Activated naive CD4-positive, alpha-beta T cell treated with anti-CD3 and anti-CD28 coated beads, Interleukin-2, amount 50 U/mL, for 24 hours (primary cell): ENCODE measurements at regions not wholly inside any gene's neighbourhood (a gene's known extent, or its start where the extent isn't known, plus 50 kb on each side); places are given as distances from the start of the nearest gene placed in this dataset.

ENCODE experiments used
- H3K27ac Mint-ChIP-seq: one replicate; pipeline ENCODE4 v1.8.0; 2021; ENCODE audit warnings: mild to moderate bottlenecking, mixed read lengths
- H3K27me3 Mint-ChIP-seq: one replicate; pipeline ENCODE4 v1.8.0; 2021; ENCODE audit warnings: mixed read lengths
- H3K36me3 Mint-ChIP-seq: one replicate; pipeline ENCODE4 v1.8.0; 2021; ENCODE audit warnings: mixed read lengths
- H3K4me1 Mint-ChIP-seq: one replicate; pipeline ENCODE4 v1.8.0; 2021; ENCODE audit warnings: mixed read lengths
- H3K4me3 Mint-ChIP-seq: one replicate; pipeline ENCODE4 v1.8.0; 2021; ENCODE audit warnings: mild to moderate bottlenecking, mixed read lengths
- H3K9me3 Mint-ChIP-seq: one replicate; pipeline ENCODE4 v1.8.0; 2021; ENCODE audit warnings: mixed read lengths

DNA sequence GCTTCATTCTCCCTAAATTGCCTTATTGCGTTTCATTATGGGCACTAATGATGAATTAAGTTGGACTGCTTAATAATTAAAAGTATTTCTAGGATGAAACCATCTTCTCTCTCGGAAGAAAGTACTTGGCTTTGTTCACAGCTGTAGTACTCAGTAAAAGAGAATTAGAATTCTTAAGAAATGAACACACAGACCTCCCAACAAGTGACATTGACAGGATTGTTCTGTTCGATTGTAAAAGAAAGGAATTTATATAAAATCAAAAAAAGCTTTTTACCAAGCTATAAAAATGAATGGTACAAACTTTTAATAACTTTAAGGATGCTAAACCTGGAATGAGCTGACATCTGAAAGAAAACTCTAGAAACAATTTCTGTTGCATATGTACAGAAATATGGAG, 416.4 kb upstream of the THRB start:
- no peaks in the 10 kb centered on the region for H3K9me3 Mint-ChIP-seq
- H3K36me3 Mint-ChIP-seq, result peaks cover 2% of the 10 kb centered on the region
- H3K27me3 Mint-ChIP-seq, result no peaks in the 10 kb centered on the region
- no peaks in the 10 kb centered on the region for H3K4me1 Mint-ChIP-seq
- no peak overlapping the region for H3K4me3 Mint-ChIP-seq
- no peak overlapping the region for H3K27ac Mint-ChIP-seq

DNA sequence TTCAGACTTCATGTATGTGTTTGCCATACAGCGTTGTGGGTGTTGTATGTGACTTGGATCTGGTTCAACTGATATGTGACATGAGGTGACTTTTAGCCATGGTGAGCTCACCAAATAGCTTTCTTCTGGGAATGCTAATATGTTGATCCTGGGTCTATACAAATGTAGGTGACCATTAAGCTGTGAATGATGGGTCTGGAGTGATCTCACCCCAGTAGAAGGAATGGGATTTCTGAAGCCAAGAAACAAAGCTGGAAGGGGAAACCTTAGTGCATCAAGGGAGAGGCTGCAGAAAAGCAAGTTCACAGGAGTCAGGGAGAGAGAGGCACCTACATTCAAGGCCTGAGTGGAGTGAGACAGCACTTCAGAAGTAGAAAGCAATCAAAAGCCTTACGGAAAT, 421.0 kb upstream of the THRB start:
- Mint-ChIP-seq H3K27me3 (no peaks in the 10 kb centered on the region), H3K4me3 (no peak overlapping the region), H3K9me3 (no peaks in the 10 kb centered on the region), H3K4me1 (no peaks in the 10 kb centered on the region), H3K27ac (no peak overlapping the region), H3K36me3 (peaks cover 2% of the 10 kb centered on the region)

DNA sequence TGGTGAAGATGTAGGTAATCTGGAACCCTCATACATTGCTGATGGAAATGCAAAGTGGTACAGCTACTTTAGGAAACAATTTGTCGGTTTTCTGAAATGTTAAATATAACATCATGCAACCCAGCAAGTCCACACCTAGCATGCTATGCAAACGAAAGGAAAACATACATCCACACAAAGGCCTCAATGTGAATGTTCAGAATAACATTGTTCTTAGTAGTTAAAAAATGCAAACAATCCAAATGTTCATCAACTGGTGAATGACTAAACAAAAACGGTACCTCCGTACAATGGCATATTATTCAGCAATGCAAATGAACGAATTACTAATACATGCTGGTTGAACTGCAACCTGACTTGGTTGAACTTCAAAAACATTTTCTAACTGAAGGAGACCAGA, 423.3 kb upstream of the THRB start:
- no peaks in the 10 kb centered on the region for H3K27me3 Mint-ChIP-seq
- H3K4me1 Mint-ChIP-seq, result no peaks in the 10 kb centered on the region
- H3K4me3 Mint-ChIP-seq, result no peak overlapping the region
- H3K36me3 Mint-ChIP-seq, result no peaks in the 10 kb centered on the region
- H3K27ac Mint-ChIP-seq, result no peak overlapping the region
- H3K9me3 Mint-ChIP-seq, result no peaks in the 10 kb centered on the region

GRCh38 chr3:24923570-24923969, 428.9 kb upstream of the THRB start:
- Mint-ChIP-seq H3K9me3 (no peaks in the 10 kb centered on the region), H3K27ac (no peak overlapping the region), H3K36me3 (no peaks in the 10 kb centered on the region), H3K27me3 (no peaks in the 10 kb centered on the region), H3K4me3 (no peak overlapping the region), H3K4me1 (no peaks in the 10 kb centered on the region)

DNA sequence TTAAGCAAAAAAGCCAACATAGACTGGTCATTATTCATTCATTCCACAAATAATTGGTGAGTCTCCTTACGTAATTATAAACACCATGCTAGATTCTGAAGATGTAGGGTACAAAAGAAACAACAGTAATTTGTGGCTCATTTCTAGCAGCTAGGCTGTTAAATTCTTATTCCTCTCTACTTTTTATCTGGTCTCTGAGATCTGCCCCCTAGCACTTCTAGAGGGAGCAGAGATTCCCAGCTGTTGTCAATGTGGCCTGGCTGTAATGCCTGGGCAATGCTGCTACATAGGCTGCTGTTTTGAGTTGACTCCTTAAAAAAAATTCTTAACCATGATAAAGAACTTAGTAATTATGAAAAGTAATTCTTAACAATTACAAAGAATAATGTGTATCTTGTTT, 434.9 kb upstream of the THRB start:
- Mint-ChIP-seq H3K4me1 (no peaks in the 10 kb centered on the region), H3K27ac (no peak overlapping the region), H3K36me3 (no peaks in the 10 kb centered on the region), H3K4me3 (no peak overlapping the region), H3K27me3 (no peaks in the 10 kb centered on the region), H3K9me3 (no peaks in the 10 kb centered on the region)

DNA sequence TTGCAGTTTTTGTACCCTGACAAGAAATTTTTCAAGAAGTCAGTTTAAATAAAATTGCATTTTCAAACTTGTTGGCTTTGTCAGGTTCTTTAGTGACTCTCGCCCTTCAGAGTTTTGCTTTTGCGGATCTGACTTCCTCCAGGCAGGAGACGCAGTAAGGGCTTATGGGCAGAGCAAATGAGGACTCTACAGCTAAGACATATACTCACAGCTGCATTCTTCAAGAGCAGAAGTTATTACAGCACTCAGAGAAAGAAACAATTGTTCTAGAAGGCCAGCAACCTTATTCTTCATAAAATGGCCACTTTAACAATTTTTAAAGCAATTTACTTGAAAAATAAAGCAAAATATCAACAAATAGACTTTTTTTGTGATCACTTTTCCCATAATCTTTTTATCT, 438.8 kb upstream of the THRB start:
- Mint-ChIP-seq H3K4me3 (no peak overlapping the region), H3K4me1 (no peaks in the 10 kb centered on the region), H3K27me3 (no peaks in the 10 kb centered on the region), H3K9me3 (no peaks in the 10 kb centered on the region), H3K27ac (no peak overlapping the region), H3K36me3 (no peaks in the 10 kb centered on the region)

DNA sequence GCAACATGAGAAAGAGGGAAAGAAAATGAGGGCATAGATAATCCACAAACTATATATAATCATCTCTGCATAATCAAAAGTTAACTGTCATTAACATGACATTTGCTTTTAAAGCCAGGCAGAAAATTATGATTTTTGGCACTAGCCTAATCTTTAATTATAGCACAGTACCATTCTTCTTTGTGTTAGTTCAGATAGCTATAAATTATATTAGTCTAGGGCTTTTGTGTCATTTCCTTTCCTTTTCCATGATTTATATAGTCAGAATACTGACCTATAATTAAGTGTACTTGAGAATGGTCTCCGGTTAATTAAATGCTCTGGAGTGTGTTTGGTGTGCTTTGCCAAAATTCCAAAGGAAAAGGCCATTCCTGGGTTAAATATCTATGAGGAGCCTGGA, 441.9 kb upstream of the THRB start:
- Mint-ChIP-seq H3K36me3 (no peaks in the 10 kb centered on the region), H3K4me1 (no peaks in the 10 kb centered on the region), H3K27ac (no peak overlapping the region), H3K27me3 (no peaks in the 10 kb centered on the region), H3K4me3 (no peak overlapping the region), H3K9me3 (no peaks in the 10 kb centered on the region)

DNA sequence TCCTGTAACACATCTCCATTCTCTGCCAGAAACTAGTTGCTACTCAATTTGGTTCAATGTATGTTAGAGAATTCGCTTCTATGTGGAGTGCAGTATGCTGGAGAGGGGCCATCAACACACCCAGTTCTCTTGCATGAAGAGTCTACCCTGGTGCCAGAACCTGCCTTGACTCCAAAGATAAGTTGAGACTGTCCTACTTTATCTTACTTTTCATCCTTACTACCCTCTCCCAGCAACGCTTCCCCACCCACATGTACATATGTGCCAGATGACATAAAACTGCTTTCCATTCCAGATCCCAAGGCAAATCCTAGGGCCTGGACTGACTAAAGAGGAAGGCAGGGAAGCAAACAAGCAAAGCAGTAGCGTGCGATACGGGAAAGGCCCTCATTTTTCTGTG, 442.6 kb upstream of the THRB start:
- Mint-ChIP-seq H3K27ac (no peak overlapping the region), H3K27me3 (no peaks in the 10 kb centered on the region), H3K4me1 (no peaks in the 10 kb centered on the region), H3K36me3 (no peaks in the 10 kb centered on the region), H3K4me3 (no peak overlapping the region), H3K9me3 (no peaks in the 10 kb centered on the region)

DNA sequence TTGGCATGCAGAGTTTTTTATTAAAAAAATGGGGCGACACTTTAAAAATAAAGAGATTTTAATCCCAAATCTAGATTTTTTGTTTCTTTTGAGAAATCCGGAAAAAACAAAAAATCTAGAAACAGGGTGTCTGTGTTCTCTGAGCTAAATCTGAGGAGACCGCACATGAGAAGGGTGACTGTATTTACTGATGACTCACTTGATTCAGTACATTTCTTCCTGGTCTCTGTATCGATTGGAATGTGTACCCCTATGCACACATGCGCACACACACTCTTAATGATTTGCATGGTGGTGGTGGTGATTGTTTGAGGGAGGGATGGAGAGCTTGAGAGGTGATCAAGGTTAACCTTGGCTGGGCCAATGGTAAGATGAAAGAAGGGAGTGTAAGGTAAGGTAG, 443.1 kb upstream of the THRB start:
- Mint-ChIP-seq H3K36me3 (no peaks in the 10 kb centered on the region), H3K27ac (no peak overlapping the region), H3K27me3 (no peaks in the 10 kb centered on the region), H3K4me1 (no peaks in the 10 kb centered on the region), H3K9me3 (no peaks in the 10 kb centered on the region), H3K4me3 (no peak overlapping the region)

DNA sequence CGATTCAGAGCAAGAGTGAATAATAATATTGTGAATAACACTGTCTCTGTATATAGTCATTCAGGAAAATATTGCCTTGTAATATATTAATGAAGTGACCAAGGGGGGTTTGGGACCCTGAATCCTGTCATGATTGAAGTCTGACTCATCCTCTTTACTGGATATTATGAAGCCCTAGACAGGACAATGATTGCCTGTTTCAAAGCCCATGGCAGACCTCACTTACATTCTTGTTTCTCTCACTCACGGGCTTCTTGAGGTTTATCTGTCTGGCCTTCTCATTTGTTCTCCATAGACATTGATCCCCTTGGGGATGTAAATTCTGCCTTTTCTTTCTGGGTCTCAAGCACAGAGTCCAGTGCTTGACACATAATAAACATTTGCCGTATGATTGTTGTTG, 449.3 kb upstream of the THRB start:
- H3K27me3 Mint-ChIP-seq, result no peaks in the 10 kb centered on the region
- no peak overlapping the region for H3K4me3 Mint-ChIP-seq
- H3K27ac Mint-ChIP-seq, result no peak overlapping the region
- H3K4me1 Mint-ChIP-seq, result no peaks in the 10 kb centered on the region
- peaks cover under 1% of the 10 kb centered on the region for H3K9me3 Mint-ChIP-seq
- no peaks in the 10 kb centered on the region for H3K36me3 Mint-ChIP-seq

DNA sequence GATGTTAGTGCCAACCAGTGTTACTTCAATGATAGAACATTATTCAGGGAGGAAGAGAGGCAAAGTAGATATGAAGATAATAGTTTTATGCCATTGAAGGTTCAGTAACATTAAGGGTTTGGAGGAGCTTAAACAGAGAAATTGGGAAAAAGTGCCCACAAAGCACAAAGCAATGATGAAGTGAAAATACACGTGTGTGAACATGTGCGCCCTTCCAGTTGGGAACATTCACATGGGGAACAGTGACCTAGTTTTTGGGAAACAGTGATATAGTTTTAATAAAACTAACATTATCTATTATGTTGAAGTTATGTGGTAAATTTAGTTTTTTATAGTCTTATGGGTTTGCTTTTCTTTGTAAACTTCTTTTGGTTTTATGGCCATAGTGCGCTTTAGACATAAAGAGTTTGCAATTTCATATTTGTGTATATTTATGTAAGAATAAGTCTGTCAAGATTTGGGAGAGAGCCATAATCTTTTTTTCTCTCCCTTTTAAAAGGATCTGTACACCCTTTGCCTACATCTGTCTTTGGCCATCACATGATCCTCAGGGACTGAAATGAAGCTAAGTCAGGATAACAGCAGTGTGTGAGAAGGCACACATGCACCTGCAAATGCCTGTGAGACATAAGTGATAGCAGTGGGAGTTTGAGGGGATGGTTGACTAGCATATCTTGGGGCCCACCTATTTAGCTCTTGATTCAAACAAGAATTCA, 450.3 kb upstream of the THRB start:
- Mint-ChIP-seq H3K27ac (no peak overlapping the region), H3K9me3 (peaks cover 3% of the 10 kb centered on the region), H3K36me3 (no peaks in the 10 kb centered on the region), H3K27me3 (no peaks in the 10 kb centered on the region), H3K4me3 (no peak overlapping the region), H3K4me1 (no peaks in the 10 kb centered on the region)

DNA sequence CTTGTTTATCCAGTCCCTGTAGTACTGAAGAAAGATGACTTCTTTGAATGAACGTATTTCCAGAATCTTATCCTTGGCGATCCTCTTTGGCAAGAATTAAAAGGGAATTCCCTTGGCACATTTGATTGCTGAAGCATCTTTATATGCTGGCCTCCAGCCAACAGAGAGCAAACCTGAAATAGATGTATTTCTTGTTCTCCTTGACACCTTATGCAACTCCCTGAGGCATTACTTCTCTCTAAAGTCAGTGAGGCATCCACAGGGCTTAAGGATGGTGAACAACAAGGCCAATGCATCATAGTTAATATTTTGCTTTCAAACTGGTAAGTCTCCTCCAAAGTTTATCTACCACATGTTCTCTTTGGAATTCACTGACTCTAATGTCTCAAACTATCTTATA, 450.9 kb upstream of the THRB start:
- Mint-ChIP-seq H3K27me3 (no peaks in the 10 kb centered on the region), H3K4me3 (no peak overlapping the region), H3K9me3 (peaks cover 3% of the 10 kb centered on the region), H3K4me1 (no peaks in the 10 kb centered on the region), H3K36me3 (no peaks in the 10 kb centered on the region), H3K27ac (no peak overlapping the region)

- H3K9me3 Mint-ChIP-seq, result peaks cover 3% of the 10 kb centered on the region
- H3K27ac Mint-ChIP-seq, result no peak overlapping the region
- no peaks in the 10 kb centered on the region for H3K27me3 Mint-ChIP-seq
- no peaks in the 10 kb centered on the region for H3K36me3 Mint-ChIP-seq
- no peaks in the 10 kb centered on the region for H3K4me1 Mint-ChIP-seq
- H3K4me3 Mint-ChIP-seq, result no peak overlapping the region
Measured at GRCh38 chr3:24947103-24947502, 452.5 kb upstream of the THRB start.

DNA sequence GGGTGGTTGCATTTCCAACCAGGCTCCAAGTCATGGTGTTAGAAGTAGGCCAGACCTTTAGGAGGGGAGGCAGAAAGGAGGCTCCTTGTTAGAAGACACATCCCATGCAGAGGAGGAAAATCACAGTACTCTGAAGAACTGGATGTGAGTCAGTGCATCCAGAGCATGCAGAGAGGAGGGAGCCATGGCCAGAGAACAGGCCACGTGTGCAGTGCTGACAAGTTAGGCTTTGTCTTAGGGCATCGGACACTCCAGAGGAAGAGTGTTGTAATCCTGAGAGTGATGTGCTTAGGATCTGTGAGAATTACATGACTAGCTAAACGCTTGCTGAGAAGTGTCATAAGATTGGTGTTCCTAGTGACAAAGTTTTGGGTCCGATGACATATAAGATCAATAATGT, 456.5 kb upstream of the THRB start:
- Mint-ChIP-seq H3K9me3 (peaks cover 3% of the 10 kb centered on the region), H3K4me1 (no peaks in the 10 kb centered on the region), H3K36me3 (no peaks in the 10 kb centered on the region), H3K4me3 (no peak overlapping the region), H3K27ac (no peak overlapping the region), H3K27me3 (peaks cover 1% of the 10 kb centered on the region)

DNA sequence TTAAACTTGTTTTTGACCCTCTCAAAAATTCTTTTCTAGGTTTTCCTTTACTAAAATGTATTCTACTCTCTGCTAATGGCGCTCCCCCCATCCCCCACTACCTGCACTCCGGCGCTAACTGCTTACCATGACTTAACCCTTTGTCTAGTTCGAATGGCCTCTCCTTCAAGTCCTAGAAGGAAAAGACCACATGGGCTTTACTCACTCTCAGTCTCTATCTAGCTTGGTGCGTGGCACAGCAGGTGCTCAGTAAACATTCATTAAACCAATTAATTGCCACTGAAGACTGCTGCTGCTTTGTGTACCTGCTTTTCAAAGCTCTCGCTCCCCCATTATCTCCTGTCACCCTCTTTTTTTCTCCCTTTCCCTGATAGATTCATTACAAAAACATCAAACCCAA, 457.7 kb upstream of the THRB start:
- H3K27me3 Mint-ChIP-seq, result peaks cover 1% of the 10 kb centered on the region
- H3K36me3 Mint-ChIP-seq, result no peaks in the 10 kb centered on the region
- H3K9me3 Mint-ChIP-seq, result peaks cover 3% of the 10 kb centered on the region
- no peak overlapping the region for H3K4me3 Mint-ChIP-seq
- H3K4me1 Mint-ChIP-seq, result no peaks in the 10 kb centered on the region
- no peak overlapping the region for H3K27ac Mint-ChIP-seq

DNA sequence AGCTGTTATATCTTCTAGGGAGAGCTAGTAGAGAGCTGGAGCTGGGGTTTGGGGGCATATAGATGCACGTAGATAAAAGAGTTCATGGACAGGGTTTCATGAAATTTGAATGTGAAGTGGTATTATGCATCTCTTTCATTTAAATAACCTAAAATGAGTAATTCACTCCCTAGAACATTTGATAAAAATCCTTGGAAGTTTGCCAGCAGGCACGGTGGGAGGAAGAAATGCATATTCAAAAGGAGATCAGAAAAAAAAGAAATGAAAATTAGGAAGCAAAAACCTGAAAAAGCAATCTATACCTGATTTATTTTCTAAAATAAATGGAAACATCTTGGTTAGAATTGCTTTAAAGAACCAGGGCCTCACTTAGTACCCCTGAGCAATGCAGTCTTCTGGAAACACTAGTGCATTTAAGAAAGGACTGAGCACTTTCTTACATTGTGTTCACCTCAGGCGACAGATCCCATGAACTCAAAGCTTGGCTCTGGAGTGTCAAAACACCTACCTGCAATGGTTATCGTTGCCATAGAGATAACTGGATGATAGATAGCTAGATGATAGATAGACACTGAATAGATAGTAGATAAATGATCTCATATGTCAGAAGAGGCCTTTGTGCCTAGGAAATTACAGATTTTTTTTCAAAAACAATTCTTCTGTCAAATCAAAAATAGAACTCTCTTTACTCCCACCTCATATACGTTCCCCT, 458.6 kb upstream of the THRB start:
- Mint-ChIP-seq H3K4me1 (no peaks in the 10 kb centered on the region), H3K4me3 (no peak overlapping the region), H3K27me3 (peaks cover 1% of the 10 kb centered on the region), H3K27ac (no peak overlapping the region), H3K9me3 (peaks cover 3% of the 10 kb centered on the region), H3K36me3 (no peaks in the 10 kb centered on the region)

DNA sequence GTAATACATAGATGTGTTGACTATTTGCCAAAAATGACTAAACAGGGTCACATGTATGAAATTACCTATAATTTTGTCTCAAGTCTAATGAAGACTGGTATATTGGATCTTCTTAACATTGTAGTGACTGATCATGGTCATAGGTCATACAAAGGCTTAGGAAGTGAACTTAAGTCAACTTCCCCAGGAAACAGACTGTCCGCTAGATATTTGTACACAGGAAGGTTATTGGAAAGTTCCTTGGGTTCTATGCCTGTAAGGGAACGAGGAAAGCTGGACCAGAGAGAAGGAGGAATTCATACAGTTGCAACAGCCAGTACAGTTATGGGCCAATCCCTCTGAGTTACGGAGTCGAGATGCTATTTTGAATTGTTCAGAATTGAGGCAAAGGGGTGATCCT, 462.0 kb upstream of the THRB start:
- Mint-ChIP-seq H3K4me3 (no peak overlapping the region), H3K4me1 (no peaks in the 10 kb centered on the region), H3K27me3 (peaks cover 1% of the 10 kb centered on the region), H3K9me3 (no peaks in the 10 kb centered on the region), H3K27ac (no peak overlapping the region), H3K36me3 (no peaks in the 10 kb centered on the region)
